PC-3 (cell line): ENCODE measurements at regions not wholly inside any gene's neighbourhood (a gene's known extent, or its start where the extent isn't known, plus 50 kb on each side); places are given as distances from the start of the nearest gene placed in this dataset.

Experiments used
- ATAC-seq: fragments of 200-7000 bp; cut with Tn5 transposase; 2 replicates; pipeline ENCODE4 v1.9.1; 2020; ENCODE audit warnings: mild to moderate bottlenecking, moderate library complexity
- BruUV-seq: library from RNA; stranded (reverse); fragments of 400-500 nt; replicated peaks from 2 replicates; lab custom pipeline; 2021; lab: Mats Ljungman, UMichigan
- CTCF ChIA-PET: fragments of 300-600 bp; sonication (Branson Sonifier 250); formaldehyde crosslinking; loops from one replicate; lab custom pipeline; 2022; ENCODE audit warnings: antibody characterized with exemption; lab: Charles Lee
- POLR2A ChIA-PET: fragments of 300-600 bp; sonication (Branson Sonifier 250); formaldehyde crosslinking; loops from one replicate; lab custom pipeline; 2022; ENCODE audit warnings: antibody characterized with exemption; ENCODE audit not compliant: unreplicated experiment; lab: Charles Lee
- DNase-seq: peaks from one replicate; pipeline ENCODE4 v3.0.0-alpha.2; 2015
- H2AFZ ChIP-seq: fragments of 300-600 bp; sonication (generic); 2 replicates; pipeline ENCODE4 v1.6.0; 2016; ENCODE audit warnings: antibody characterized with exemption, low read length
- H3F3A ChIP-seq: fragments of 300-600 bp; sonication (generic); one replicate; pipeline ENCODE4 v1.6.0; 2017; ENCODE audit warnings: antibody characterized with exemption, low read length, control low read depth, mild to moderate bottlenecking; ENCODE audit not compliant: unreplicated experiment
- H3K27ac ChIP-seq: fragments of 300-600 bp; sonication (generic); 2 replicates; pipeline ENCODE4 v1.5.1; 2016; ENCODE audit warnings: mild to moderate bottlenecking, low read length
- H3K27me3 ChIP-seq: fragments of 300-600 bp; sonication (generic); 2 replicates; pipeline ENCODE4 v1.6.1; 2016; ENCODE audit warnings: low read length, mixed read lengths
- H3K36me3 ChIP-seq: fragments of 300-600 bp; sonication (generic); 2 replicates; pipeline ENCODE4 v1.6.1; 2016; ENCODE audit warnings: low read depth, mixed run types, low read length, mixed read lengths
- H3K4me1 ChIP-seq: fragments of 300-600 bp; sonication (generic); 2 replicates; pipeline ENCODE4 v1.5.1; 2016; ENCODE audit warnings: low read length; ENCODE audit not compliant: insufficient read depth
- H3K4me2 ChIP-seq: fragments of 300-600 bp; sonication (generic); 2 replicates; pipeline ENCODE4 v1.6.0; 2016; ENCODE audit warnings: low read length
- H3K4me3 ChIP-seq: fragments of 300-600 bp; sonication (generic); 2 replicates; pipeline ENCODE4 v1.5.1; 2016; ENCODE audit warnings: mild to moderate bottlenecking, low read length, mixed read lengths
- H3K79me2 ChIP-seq: fragments of 300-600 bp; sonication (generic); 2 replicates; pipeline ENCODE4 v1.6.1; 2017; ENCODE audit warnings: low read length, mixed read lengths
- H3K9ac ChIP-seq: fragments of 300-600 bp; sonication (generic); 2 replicates; pipeline ENCODE4 v1.6.0; 2016; ENCODE audit warnings: mild to moderate bottlenecking, low read length
- H3K9me2 ChIP-seq: fragments of 300-600 bp; sonication (generic); replicated peaks from 2 replicates; pipeline ENCODE4 v1.6.1; 2016; ENCODE audit warnings: mixed run types, low read length, mixed read lengths
- H3K9me3 ChIP-seq: fragments of 300-600 bp; sonication (generic); 2 replicates; pipeline ENCODE4 v1.6.1; 2016; ENCODE audit warnings: low read length, mixed read lengths
- H4K20me1 ChIP-seq: fragments of 300-600 bp; sonication (generic); 2 replicates; pipeline ENCODE4 v1.6.1; 2016; ENCODE audit warnings: low read length, mixed read lengths
- CTCF ChIP-seq: fragments of 300-600 bp; sonication (generic); conservative IDR thresholded peaks from 2 replicates; pipeline ENCODE4 v1.5.1; 2017; ENCODE audit warnings: antibody characterized with exemption, low read depth, mild to moderate bottlenecking, low read length
- EZH2 ChIP-seq: fragments of 300-600 bp; sonication (generic); IDR thresholded peaks from one replicate; pipeline ENCODE4 v1.6.1; 2017; ENCODE audit warnings: antibody characterized with exemption, mild to moderate bottlenecking, low read length; ENCODE audit not compliant: unreplicated experiment
- EZH2phosphoT487 ChIP-seq: fragments of 300-600 bp; sonication (generic); IDR thresholded peaks from 2 replicates; pipeline ENCODE4 v1.6.1; 2018; ENCODE audit warnings: mild to moderate bottlenecking, antibody characterized with exemption, low read length, borderline replicate concordance
- intact Hi-C: fragments of 100-400 bp; cut with micrococcal nuclease; formaldehyde crosslinking; loops from 2 replicates; pipeline ENCODE4 v1.9.0; 2023

GRCh38 chr6:139754898-139755775 is 380.7 kb upstream of the CITED2 start:
- Histone ChIP-seq H3K9ac (no peak overlapping the region), H2AFZ (no peak overlapping the region), H3K27me3 (no peaks in the 10 kb centered on the region), H3K4me1 (no peaks in the 10 kb centered on the region), H3K79me2 (no peaks in the 10 kb centered on the region), H4K20me1 (no peaks in the 10 kb centered on the region), H3F3A (no peaks in the 10 kb centered on the region), H3K9me2 (no peaks in the 10 kb centered on the region), H3K27ac (no peak overlapping the region), H3K4me2 (no peak overlapping the region), H3K4me3 (no peak overlapping the region), H3K9me3 (no peaks in the 10 kb centered on the region), H3K36me3 (no peaks in the 10 kb centered on the region)
- ATAC-seq (no peak), DNase-seq (no peak)
- intact Hi-C loops: no loop called here
- ChIA-PET POLR2A (interaction anchor here (0.6 kb wide), 1 partner anchor 379 kb away, joined by 3 read pairs; no protein-coding TSS in a partner anchor), CTCF (no interaction called here)
- BruUV-seq: no TSS peak
- TF ChIP-seq EZH2phosphoT487 (no peak), EZH2 (no peak), CTCF (no peak)

- ATAC-seq (no peak), DNase-seq (no peak)
- Histone ChIP-seq H3K27me3 (no peaks in the 10 kb centered on the region), H3K4me3 (no peak overlapping the region), H3K79me2 (no peaks in the 10 kb centered on the region), H3K4me1 (no peaks in the 10 kb centered on the region), H3F3A (no peaks in the 10 kb centered on the region), H3K9ac (no peak overlapping the region), H3K27ac (no peak overlapping the region), H3K36me3 (no peaks in the 10 kb centered on the region), H3K9me3 (no peaks in the 10 kb centered on the region), H3K4me2 (no peak overlapping the region), H2AFZ (no peak overlapping the region), H3K9me2 (no peaks in the 10 kb centered on the region), H4K20me1 (no peaks in the 10 kb centered on the region)
- BruUV-seq: no TSS peak
- TF ChIP-seq EZH2phosphoT487: no peak
- TF ChIP-seq EZH2: no peak
- TF ChIP-seq CTCF: no peak
- ChIA-PET POLR2A (no interaction called here), CTCF (no interaction called here)
- intact Hi-C loops: no loop called here
Measured at GRCh38 chr6:139753198-139753861, 378.9 kb upstream of the CITED2 start.

GRCh38 chr6:139752086-139752485 is 377.6 kb upstream of the CITED2 start:
- ChIA-PET POLR2A (no interaction called here), CTCF (no interaction called here)
- Histone ChIP-seq H3K4me1 (no peaks in the 10 kb centered on the region), H3K9me3 (no peaks in the 10 kb centered on the region), H2AFZ (no peak overlapping the region), H3K27me3 (no peaks in the 10 kb centered on the region), H3K4me2 (no peak overlapping the region), H3K79me2 (no peaks in the 10 kb centered on the region), H3K4me3 (no peak overlapping the region), H4K20me1 (no peaks in the 10 kb centered on the region), H3K27ac (no peak overlapping the region), H3K9ac (no peak overlapping the region), H3K36me3 (no peaks in the 10 kb centered on the region), H3F3A (no peaks in the 10 kb centered on the region), H3K9me2 (no peaks in the 10 kb centered on the region)
- DNase-seq: no peak
- no peak for ATAC-seq
- intact Hi-C loops: no loop called here
- TF ChIP-seq EZH2: no peak
- no peak for TF ChIP-seq EZH2phosphoT487
- no TSS peak for BruUV-seq
